ENCODE measurements at regions not wholly inside any gene's neighbourhood (a gene's known extent, or its start where the extent isn't known, plus 50 kb on each side); places are given as distances from the start of the nearest gene placed in this dataset.

DNA sequence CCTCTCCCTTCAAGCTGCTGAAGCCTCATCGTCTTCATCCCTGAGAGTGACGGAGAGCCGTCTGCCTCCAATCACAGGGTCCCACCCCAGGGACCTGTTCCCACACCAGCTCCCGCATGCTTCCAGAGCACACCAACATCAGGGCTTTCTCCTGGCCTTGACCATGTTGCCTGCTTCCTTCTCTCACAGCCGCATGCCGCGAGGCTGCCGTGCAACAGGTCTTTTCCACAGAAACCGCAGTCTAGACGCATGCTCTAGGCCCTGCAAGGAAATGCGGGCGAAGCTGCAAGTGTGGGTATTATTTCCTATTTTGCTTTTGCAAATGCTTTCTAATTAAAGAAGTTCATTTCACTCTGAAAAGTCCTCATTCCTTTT lies 277.8 kb downstream of the EIPR1 start:
- no peak for DNase-seq (ENCODE audit: low read depth)

DNA sequence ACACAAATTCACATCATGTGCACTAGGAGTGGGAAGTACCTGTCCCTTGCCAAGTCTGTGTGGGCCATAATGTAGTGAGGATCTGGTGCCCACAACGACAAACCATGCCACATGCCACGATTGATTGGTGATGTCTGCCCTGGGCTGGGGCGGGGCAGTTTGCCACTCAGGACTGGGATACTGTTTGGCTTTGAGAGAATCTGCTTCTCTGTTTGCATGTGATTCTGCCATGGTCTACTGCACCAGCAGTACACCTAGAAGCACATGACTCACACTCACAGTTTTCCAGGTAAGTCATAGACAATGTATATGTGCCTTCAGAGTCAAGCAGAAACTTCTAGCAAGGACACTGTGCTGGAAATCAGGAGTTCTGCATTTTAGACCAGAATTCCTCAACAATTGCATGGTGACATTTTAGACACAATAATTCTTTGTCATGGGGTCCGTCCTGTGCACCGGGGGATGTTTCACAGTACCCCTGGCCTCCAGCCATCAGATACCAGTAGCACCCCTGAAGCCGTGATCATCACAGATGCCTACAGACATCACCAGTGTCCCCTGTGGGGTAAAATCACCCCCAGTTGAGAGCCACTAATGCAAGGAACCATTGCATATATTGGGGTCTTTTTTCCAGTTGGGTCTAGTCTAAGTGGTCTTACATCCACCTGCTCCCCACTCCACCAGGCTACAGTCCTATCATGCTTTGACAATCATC lies 278.3 kb downstream of the EIPR1 start:
- DNase-seq (ENCODE audit: low read depth): no peak

DNA sequence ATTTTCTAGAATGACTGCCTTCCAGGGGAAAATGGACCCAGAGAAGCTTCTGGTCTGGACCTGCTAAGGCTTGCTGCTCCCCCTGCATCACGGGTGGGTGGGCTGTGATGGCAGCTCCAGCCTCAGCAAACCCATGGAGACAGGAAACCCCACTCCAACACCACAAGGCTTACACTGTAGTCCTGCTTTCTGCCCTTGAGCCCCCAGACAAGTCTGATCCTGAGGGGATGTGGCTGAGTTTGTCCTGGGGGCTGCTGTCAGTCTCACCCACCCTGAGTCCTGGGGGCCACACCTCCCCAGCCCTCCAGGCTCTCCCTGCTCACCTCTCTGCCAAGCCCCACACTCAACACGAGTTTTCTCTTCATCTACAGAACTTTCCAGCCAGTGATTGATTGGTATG lies 279.4 kb downstream of the EIPR1 start:
- no peak for DNase-seq (ENCODE audit: low read depth)

DNA sequence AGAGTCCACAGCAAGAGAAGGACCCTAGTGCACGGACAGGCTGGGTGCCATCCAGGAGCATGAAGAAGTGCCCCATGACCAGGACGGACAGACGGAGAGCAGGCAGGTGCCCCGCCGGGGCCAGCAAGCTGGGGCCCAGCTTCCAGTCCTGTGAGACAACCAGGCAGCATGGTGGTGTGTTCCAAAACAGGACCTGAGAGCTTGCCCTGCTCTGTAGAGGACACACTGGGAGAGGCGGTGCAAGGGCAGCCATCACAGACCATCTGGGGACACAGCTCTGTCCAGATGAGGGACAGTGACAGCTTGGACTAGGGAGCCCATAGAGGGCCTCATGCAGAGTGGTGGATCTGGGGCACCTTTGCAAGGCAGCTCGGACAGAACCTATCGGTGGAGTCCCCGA lies 279.8 kb downstream of the EIPR1 start:
- DNase-seq (ENCODE audit: low read depth): no peak

DNA sequence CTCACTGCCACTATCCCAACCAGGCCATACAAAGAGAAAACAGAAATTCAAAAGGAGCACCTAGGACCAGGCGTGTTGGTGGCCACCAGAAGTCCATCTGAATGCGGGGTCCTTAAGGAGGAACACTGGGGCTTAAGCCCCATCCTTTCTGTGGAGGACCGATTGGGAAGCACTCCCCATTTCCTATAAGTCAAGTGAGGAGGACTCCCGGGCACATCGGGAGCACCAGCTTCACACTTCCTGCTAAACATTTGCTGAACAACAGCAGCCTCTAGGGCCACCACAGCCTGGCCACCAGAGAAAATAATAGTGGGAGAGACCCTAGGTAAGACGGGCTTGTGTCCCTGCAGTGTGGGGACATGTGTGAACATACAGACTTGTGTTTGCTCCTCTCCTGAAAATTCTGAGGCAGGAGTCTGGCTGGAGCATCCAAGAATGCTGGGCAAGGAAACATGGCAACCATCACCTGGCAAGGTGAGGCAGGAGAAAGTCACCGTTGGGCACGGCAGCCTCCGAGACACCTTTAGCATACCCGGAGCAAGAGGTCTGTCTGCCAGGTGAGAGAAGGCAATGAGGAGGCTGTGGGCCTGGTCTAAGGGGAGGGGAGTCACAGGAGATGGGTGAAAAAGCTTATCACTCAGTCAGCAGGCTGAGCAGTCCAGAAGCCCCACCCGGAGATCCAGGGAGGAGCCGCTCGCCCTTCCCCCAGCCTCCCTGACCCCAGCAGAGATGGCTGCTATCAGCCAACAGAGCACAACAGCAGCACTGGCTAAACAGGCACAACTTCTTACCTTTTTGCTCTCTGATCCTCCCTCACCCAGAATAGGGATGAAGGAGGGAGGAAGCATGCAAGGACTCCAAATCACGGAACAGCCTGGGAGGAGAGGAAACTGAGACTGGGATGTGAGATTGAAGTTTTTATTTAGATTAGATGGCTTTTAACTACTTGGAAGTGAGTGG lies 282.3 kb downstream of the EIPR1 start:
- DNase-seq (ENCODE audit: low read depth): no peak

DNA sequence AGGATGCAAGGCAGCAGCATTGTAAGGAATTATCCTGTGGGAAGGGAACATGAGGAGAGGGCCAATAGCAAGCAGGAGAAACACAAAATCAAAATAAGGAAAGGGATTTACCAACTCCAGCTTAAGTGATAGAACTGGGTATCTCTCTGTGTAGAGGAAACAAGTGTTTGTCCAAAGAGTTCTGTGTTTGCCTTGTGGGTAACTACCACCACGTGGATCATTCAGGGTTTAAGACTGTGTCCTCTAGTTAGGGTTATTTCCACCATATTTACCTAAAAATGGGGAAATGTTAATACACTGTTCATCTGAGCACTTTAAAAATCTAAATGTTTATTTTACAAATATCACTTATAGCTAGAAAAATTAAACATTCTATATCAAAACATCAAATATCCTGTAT lies 283.3 kb downstream of the EIPR1 start:
- DNase-seq (ENCODE audit: low read depth): no peak

DNA sequence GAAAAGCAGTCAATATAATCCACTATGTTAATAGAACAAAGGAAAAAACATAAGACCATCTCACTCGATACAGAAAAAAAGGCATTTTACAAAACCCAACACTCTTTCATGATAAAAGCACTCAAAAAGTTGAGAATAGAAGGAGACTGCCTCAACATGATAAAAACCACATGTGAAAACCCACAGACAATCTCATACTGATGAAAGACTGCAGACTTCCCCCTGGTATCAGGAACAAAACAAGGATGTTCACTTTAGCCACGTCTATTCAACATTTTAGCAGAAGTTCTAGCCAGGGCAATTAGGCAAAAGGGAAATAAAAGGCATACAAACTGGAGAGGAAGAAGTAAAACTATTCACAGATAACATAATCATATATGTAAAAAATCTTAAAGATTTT lies 285.9 kb downstream of the EIPR1 start:
- DNase-seq (ENCODE audit: low read depth): no peak

DNA sequence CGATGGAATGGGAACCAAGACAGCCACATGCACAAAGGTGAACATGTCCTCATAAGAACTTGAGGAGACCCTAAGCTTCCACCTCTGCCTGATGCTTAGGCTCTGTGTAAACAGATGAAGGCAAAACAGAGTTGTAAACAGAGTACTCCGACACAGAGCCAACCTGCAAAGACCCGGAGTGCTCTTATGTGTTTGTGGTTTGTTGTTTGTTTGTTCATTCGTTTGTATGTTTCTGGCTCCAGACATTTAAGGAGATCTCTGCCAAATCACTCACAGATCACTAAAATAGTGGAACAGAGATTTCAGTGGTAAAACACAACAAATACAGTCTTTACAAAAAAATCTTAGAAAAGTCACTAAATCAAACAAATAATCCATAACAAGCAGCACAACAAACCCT lies 294.9 kb downstream of the EIPR1 start:
- no peak for DNase-seq (ENCODE audit: low read depth)

DNA sequence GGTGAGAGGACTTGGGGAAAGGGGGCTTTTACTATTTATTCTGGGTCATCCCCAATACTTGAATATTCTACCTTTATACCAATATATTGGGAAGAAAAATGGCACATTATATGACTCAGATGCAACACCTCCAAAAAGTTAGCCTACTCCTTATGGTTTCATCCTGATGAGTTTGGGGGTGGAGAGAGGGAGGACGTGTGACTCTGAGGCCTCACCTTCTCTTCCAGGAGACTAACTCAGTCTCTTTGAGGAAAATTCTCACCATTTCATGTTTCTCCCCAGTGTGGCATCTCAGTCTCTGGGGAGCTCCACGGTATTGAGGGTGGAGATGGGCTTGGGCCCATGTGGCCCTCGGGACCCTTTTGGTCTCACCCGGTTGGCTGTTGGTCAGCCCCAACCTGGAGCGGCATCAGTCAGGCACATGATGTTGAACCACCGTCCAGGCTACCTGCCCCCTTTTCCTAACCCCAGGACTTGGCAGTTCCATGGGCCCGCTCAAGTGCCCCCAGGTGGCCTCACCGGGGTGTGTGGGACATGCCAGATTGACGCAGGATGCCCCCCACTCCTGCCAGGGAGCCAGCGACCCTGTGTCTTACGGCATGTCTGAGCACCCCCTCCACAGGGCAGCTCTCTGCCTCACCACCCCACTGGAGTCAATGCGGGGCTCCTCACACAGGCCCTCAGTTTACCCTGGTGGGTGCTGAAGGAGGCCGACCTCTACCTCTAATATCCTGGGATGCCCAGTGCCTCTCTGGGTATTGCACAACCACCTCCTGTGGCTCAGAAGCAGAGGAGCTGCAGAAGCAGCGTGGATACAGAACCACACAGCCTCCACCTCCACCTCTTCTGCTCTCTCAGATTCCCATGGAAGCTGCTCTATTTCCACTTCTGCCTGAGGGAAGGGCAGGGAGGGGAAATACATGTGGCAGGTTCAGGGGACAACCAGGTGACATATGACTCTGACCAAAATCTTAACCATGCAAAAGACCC lies 297.4 kb downstream of the EIPR1 start:
- DNase-seq (ENCODE audit: low read depth): no peak

DNA sequence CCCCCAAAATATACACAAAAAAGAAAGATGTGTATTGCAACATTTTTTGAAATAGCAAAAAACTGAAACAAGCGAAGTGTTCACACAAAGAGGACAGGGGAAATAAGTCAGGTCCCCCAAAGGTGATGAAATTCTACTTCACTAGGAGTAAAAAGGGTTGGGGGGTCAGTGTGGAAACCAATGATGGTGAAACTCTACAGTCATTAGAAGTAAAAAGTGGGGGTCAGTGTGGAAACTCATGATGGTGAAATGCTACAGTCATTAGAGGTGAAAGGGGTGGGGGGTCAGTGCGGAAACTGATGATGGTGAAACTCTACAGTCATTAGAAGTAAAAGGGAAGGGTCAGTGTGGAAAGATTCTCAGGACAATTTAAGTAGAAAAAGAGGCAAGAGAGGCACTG lies 298.2 kb downstream of the EIPR1 start:
- no peak for DNase-seq (ENCODE audit: low read depth)

DNA sequence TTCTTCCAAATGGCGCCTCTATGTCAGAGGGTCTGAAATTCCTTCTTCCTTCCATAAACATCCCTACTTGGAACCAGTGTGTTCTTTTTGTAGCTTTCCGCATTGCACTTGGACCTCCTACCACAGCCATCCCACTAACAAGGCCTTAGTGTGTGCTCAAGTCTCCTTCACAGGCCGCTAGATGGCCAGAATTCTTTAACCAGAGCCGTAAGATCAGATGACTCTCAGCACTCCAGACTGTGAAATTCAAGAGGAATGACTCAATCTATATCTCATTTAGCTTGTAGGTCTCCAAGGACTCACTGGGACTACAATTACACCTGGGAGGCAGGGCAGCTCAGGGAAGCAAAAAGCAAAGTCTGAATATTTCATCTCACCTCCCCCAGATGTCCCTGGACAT lies 298.9 kb downstream of the EIPR1 start:
- DNase-seq (ENCODE audit: low read depth): no peak

DNA sequence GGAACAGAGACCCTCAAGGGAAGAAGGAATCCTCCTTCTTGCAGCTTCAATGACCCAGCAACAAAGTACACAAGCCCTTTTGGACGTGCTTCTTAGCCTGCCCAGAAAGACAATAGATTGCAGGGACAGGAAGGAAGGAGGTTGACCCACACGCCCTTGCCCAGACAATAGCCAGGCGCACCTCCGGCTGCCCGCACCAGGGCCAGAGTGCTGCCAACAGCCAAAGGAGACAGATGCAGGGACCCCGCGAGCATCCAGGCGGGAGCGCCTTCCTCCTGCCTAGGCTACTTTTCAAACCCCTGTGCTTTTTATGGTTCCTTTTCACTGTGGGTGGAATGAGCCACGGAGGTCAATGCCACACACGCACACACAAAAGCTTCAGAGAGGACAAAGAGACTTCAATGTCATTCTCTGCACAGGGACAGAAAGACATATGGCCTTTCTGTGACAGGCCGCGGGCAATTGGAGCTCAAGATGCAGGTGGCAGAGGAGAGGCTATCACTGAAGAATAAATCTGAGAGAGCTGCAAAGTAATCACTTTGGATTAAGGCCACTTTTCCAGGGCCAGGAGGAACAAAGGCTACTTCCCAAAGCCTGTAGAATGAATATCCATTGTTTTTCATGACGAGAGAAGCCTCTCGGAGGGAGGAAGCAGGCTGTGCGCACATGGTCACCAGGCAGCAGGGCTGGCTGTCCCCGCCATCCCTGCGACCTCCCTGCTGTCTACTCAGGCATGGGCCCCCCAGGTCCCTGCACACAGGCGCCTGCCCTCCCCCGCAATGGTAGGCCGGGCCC lies 300.6 kb downstream of the EIPR1 start:
- DNase-seq (ENCODE audit: low read depth): no peak

DNA sequence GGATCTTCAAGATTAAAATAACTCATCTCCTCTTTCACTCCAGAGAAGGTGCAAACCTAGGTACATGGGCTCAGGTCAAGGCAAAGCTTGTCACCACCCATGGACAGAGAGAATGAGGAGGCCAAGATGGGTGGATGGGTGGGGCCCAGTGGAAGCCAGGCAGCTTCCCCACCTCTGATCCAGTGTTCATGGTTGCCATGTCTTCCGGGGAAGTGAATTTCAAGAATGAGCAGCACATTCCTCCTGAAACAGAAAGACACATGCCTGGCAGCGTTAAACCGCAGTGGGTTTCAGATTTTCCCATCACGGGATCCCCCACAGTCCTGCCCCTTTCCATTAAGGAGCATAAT lies 301.7 kb downstream of the EIPR1 start:
- no peak for DNase-seq (ENCODE audit: low read depth)

DNA sequence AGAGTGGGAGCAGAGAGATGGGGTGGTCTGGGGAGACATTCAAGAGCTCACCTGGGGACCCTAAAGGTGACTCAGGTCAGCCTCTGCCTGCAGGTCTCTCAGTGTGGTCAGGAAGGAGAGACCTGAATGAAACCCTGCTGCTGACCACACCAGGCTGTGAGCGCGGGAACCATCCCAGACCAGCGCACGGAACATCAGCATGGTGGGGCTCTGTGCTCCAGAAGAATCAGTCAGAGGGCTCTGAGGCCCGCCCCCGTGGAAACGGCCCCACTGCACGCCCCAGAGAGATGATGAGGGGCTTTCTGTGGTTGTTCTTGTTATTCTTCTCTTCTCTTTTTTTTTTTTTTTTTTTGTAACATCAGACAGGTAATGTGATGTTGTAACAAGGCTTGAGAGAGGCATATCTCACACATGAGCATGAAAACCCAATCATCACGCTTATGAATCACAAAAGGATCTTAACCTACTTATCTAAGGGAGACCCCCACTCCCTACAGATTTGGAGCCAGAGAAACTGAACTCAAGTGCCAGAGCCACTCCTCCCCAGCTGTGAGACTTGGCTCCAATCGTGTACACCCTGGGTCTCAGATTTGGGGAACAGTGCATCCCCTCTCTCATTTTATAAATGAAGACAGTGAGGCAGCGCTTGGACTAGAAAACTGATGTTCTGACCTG lies 302.2 kb downstream of the EIPR1 start:
- DNase-seq (ENCODE audit: low read depth): no peak

DNA sequence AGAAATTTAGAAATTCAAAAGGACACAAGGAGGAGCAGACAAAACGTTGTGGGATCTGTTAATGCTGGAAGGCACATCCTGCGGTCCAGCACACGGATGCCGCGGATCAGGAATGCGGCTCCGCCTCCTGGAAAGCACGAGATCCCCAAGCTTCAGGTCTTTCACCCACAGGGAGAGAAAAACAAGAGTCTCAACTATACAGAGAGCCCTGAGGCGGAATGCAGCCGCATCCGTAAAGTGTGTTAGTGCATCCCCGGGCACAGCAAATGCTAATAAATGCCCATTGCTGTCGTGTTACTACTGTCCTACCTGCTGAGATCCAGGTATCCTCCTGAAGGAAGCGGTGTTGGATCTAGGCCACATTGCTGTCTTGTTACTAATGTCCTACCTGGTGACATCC lies 303.9 kb downstream of the EIPR1 start:
- no peak for DNase-seq (ENCODE audit: low read depth)

DNA sequence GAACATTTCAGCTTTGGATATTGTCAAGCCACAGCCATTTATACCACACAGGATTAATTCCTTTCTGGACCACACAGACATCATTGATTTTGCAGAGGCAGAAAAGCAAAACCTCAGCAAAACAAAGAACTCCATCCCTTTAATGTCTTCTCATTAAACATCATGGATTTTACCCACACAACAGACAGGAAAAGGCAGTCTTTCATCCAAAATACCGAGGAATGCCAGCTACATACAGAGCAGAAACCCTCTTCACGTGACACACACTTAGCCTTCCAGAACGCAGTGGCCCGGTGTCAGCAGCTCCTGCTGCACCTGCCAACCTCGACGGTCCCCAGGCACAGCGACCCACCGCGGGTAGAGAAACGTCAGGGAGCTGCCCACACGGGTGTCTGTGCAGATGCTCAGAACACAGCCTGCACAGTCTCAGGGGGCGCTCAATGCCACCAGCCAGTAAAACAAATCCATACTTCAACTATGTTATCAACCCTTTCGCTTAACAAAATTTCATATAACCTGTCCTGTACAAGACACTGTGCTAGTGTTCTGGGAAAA lies 304.5 kb downstream of the EIPR1 start:
- no peak for DNase-seq (ENCODE audit: low read depth)

DNA sequence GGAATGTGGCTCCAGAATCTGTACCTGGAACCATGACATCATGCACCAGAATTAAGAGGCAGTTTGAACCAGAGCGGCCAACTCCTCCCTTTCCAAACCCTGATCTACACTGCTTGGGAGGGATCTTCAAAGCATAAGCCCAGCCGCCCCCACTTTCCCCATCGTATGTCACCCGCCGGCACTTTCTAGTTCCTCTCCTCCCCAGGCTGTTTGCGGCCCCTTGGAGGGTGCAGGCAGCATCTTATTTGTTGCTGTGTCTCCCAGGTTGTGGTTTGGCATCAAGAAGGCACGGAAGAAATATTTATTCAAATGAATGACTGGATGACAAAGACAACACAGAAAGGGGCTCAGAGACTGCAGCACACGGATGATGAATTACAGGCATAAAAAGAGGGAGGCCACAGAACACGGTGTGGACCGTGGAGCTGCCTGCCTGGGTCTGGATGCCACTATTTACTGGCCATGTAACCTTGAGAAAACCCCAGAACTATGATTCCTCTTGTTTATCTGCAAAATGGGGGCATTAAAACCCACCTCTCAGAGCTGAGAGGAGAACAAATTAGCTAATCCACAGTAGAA lies 305.8 kb downstream of the EIPR1 start:
- no peak for DNase-seq (ENCODE audit: low read depth)

DNA sequence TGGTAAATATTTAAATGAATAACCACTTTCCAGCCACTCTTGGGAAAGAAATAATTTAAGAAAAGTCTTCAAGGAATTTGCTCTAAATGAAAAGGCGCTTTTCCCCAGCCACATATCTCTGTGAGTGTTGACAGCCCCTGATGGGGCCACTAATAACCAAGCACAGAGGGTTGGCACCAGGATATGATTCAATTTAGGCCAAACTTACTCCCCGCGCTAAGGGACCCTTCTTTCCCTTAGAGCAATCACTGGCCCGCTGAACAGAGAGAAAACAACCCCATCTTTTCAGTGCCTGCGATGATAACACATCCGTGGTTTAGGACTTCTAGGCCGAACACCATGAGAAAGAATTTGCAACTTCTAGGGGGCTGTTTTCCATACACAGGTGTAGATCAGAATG lies 310.8 kb downstream of the EIPR1 start:
- DNase-seq (ENCODE audit: low read depth): no peak

DNA sequence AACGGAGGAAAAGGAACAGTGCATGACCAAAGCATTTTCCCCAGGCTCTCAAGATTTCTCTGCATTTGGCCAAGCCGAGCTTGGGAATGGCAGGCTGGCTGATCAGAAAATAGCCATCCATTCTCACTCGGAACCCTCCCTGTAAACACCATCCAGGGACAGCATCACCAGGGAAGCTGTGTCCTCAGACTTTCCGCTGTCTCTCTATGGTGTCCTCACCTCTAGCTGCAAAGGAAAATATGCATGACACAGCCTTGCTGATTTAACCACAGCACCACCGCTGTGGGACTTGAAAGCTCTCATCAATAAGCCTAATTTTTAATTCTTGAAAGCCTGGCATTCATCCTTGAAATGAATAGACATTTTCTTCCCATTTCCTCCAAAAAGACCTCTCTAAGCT lies 311.7 kb downstream of the EIPR1 start:
- DNase-seq (ENCODE audit: low read depth): no peak

All from stimulated activated CD8-positive, alpha-beta memory T cell treated with anti-CD3 and anti-CD28 coated beads, Interleukin-7, amount 100 ng/mL, for 24 hours (primary cell).